Fibroblast of lung (primary cell): ENCODE measurements at regions not wholly inside any gene's neighbourhood (a gene's known extent, or its start where the extent isn't known, plus 50 kb on each side); places are given as distances from the start of the nearest gene placed in this dataset.
"Not testable (repeated sequence)": the region's sequence is repeated elsewhere in the genome, so short reads cannot be mapped to it uniquely, and the experiment has no call there.

Source experiments
- EZH2 ChIP-seq: IDR thresholded peaks from 2 replicates; pipeline ENCODE4 v1.5.1; 2012; ENCODE audit warnings: low read length, control low read depth, mild to moderate bottlenecking; ENCODE audit errors: missing control alignments
- TF ChIP-seq, protein P1 (sequence below), 2 donors: IDR thresholded peaks in 1 of 2; conservative IDR thresholded peaks in 1 of 2; 1 replicate in 1 of 2; 2 replicates in 1 of 2; pipeline ENCODE4 v1.5.1; 2011 to 2012; ENCODE audit warnings: low read length in 2 of 2, control low read depth in 1 of 2, inconsistent platforms in 1 of 2, low read depth in 1 of 2, mild to moderate bottlenecking in 1 of 2

DNA sequence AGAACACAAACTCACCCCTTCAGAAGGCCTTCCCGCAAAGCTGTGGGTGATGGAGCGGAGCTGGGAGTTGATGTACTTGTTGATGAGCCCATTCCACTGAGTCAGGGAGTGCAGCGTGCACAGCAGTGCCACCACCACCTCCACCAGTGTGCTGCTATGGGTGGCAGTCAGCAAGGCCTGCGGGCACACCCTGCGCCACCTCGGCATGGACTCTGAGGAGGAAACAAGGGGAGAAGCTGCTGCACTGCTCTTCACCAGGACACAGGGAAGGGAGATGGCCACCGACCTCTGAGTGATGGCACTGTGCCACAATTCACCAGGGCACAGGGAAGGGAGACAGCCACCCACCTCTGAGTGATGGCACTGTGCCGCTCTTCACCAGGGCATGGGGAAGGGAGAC lies 100.7 kb upstream of the TP53TG3D start:
- TF ChIP-seq, protein P1, sequence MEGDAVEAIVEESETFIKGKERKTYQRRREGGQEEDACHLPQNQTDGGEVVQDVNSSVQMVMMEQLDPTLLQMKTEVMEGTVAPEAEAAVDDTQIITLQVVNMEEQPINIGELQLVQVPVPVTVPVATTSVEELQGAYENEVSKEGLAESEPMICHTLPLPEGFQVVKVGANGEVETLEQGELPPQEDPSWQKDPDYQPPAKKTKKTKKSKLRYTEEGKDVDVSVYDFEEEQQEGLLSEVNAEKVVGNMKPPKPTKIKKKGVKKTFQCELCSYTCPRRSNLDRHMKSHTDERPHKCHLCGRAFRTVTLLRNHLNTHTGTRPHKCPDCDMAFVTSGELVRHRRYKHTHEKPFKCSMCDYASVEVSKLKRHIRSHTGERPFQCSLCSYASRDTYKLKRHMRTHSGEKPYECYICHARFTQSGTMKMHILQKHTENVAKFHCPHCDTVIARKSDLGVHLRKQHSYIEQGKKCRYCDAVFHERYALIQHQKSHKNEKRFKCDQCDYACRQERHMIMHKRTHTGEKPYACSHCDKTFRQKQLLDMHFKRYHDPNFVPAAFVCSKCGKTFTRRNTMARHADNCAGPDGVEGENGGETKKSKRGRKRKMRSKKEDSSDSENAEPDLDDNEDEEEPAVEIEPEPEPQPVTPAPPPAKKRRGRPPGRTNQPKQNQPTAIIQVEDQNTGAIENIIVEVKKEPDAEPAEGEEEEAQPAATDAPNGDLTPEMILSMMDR (conservative IDR thresholded peaks at IDR 0.05 in 1 of 2, IDR thresholded peaks at IDR 0.05 in 1 of 2; ENCODE audit: low read depth in 1 of 2, low read length in 2 of 2) = not testable (repeated sequence)
- TF ChIP-seq EZH2 = not testable (repeated sequence)
